Activated T-cell treated with anti-CD3 and anti-CD28 coated beads, Interleukin-2, amount 50 U/mL, for 72 hours (primary cell): ENCODE measurements at regions not wholly inside any gene's neighbourhood (a gene's known extent, or its start where the extent isn't known, plus 50 kb on each side); places are given as distances from the start of the nearest gene placed in this dataset.

Source experiments
- ATAC-seq, 2 donors: fragments of 150-1000 bp; cut with Tn5 transposase; replicated peaks in 1 of 2; 2 replicates each; pipeline ENCODE4 v1.10.0; 2021; ENCODE audit warnings: moderate library complexity in 2 of 2, mild to moderate bottlenecking in 1 of 2
- DNase-seq, 2 donors: peaks; one replicate each; pipeline ENCODE4 v3.0.0; 2021 to 2022; ENCODE audit warnings: mixed read lengths in 1 of 2
- H3K27ac Mint-ChIP-seq: one replicate; pipeline ENCODE4 v1.8.0; 2022; ENCODE audit warnings: mild to moderate bottlenecking, moderate library complexity, mixed read lengths
- H3K27me3 Mint-ChIP-seq: one replicate; pipeline ENCODE4 v1.8.0; 2022; ENCODE audit warnings: low read depth, mixed read lengths
- H3K36me3 Mint-ChIP-seq, 2 donors: one replicate each; pipeline ENCODE4 v1.8.0; 2022; ENCODE audit warnings: mixed read lengths in 2 of 2, mild to moderate bottlenecking in 1 of 2; ENCODE audit not compliant: insufficient read depth in 2 of 2
- H3K4me1 Mint-ChIP-seq: one replicate; pipeline ENCODE4 v1.8.0; 2022; ENCODE audit warnings: low read depth, mixed read lengths
- H3K4me3 Mint-ChIP-seq, 2 donors: one replicate each; pipeline ENCODE4 v1.8.0; 2022; ENCODE audit warnings: mild to moderate bottlenecking in 2 of 2, mixed read lengths in 2 of 2, moderate library complexity in 2 of 2
- H3K9me3 Mint-ChIP-seq, 2 donors: one replicate each; pipeline ENCODE4 v1.8.0; 2022; ENCODE audit warnings: mixed read lengths in 2 of 2

GRCh38 chr9:29004988-29005387 lies 1431.7 kb upstream of the C9orf72 start:
- DNase-seq: no peak
- H3K27ac Mint-ChIP-seq: no peak overlapping the region
- peaks cover 0 to 7% of the 10 kb centered on the region in 2 donors for H3K9me3 Mint-ChIP-seq
- no peaks in the 10 kb centered on the region for H3K4me1 Mint-ChIP-seq
- H3K36me3 Mint-ChIP-seq: no peaks in the 10 kb centered on the region
- H3K4me3 Mint-ChIP-seq: no peak overlapping the region
- no peak for ATAC-seq
- no peaks in the 10 kb centered on the region for H3K27me3 Mint-ChIP-seq

- Mint-ChIP-seq H3K9me3 (peaks cover 0 to 8% of the 10 kb centered on the region in 2 donors), H3K36me3 (no peaks in the 10 kb centered on the region), H3K4me3 (no peak overlapping the region), H3K27ac (no peak overlapping the region), H3K4me1 (no peaks in the 10 kb centered on the region), H3K27me3 (no peaks in the 10 kb centered on the region)
- ATAC-seq (no peak), DNase-seq (no peak)
Observed at GRCh38 chr9:29006628-29007027, 1433.3 kb upstream of the C9orf72 start.

GRCh38 chr9:29012911-29013310 lies 1439.6 kb upstream of the C9orf72 start:
- Mint-ChIP-seq H3K27me3 (no peaks in the 10 kb centered on the region), H3K9me3 (peaks cover 3 to 8% of the 10 kb centered on the region in 2 donors), H3K4me3 (no peak overlapping the region), H3K36me3 (no peaks in the 10 kb centered on the region), H3K27ac (no peak overlapping the region), H3K4me1 (no peaks in the 10 kb centered on the region)
- no peak for DNase-seq
- ATAC-seq: no peak

GRCh38 chr9:29021632-29022031 lies 1448.4 kb upstream of the C9orf72 start:
- ATAC-seq: no peak
- no peaks in the 10 kb centered on the region for H3K36me3 Mint-ChIP-seq
- H3K4me3 Mint-ChIP-seq: no peak overlapping the region
- H3K27ac Mint-ChIP-seq: no peak overlapping the region
- H3K9me3 Mint-ChIP-seq: peaks cover 5 to 7% of the 10 kb centered on the region in 2 donors
- no peak for DNase-seq
- no peaks in the 10 kb centered on the region for H3K27me3 Mint-ChIP-seq
- no peaks in the 10 kb centered on the region for H3K4me1 Mint-ChIP-seq

GRCh38 chr9:29038332-29038731 lies 1465.1 kb upstream of the C9orf72 start:
- no peak overlapping the region for H3K27ac Mint-ChIP-seq
- H3K9me3 Mint-ChIP-seq: peaks cover 2 to 8% of the 10 kb centered on the region in 2 donors
- no peaks in the 10 kb centered on the region for H3K27me3 Mint-ChIP-seq
- H3K4me3 Mint-ChIP-seq: no peak overlapping the region
- DNase-seq (no peak), ATAC-seq (no peak)
- no peaks in the 10 kb centered on the region for H3K4me1 Mint-ChIP-seq
- H3K36me3 Mint-ChIP-seq: no peaks in the 10 kb centered on the region

- no peak overlapping the region for H3K27ac Mint-ChIP-seq
- no peaks in the 10 kb centered on the region for H3K36me3 Mint-ChIP-seq
- peaks cover 2 to 8% of the 10 kb centered on the region in 2 donors for H3K9me3 Mint-ChIP-seq
Observed at GRCh38 chr9:29039258-29039657, 1466.0 kb upstream of the C9orf72 start.

GRCh38 chr9:29043072-29043471 lies 1469.8 kb upstream of the C9orf72 start:
- H3K4me1 Mint-ChIP-seq: no peaks in the 10 kb centered on the region
- H3K27me3 Mint-ChIP-seq: no peaks in the 10 kb centered on the region
- ATAC-seq: no peak
- no peak overlapping the region for H3K4me3 Mint-ChIP-seq
- no peak overlapping the region for H3K27ac Mint-ChIP-seq
- H3K36me3 Mint-ChIP-seq: no peaks in the 10 kb centered on the region
- peaks cover 2 to 9% of the 10 kb centered on the region in 2 donors for H3K9me3 Mint-ChIP-seq
- no peak for DNase-seq

More at GRCh38 chr9:29039258-29039657, 1466.0 kb upstream of the C9orf72 start:
- no peak for ATAC-seq
- no peak for DNase-seq
- Mint-ChIP-seq H3K27me3 (no peaks in the 10 kb centered on the region), H3K4me3 (no peak overlapping the region), H3K4me1 (no peaks in the 10 kb centered on the region)

GRCh38 chr9:29044959-29045358 lies 1471.7 kb upstream of the C9orf72 start:
- Mint-ChIP-seq H3K27ac (no peak overlapping the region), H3K27me3 (no peaks in the 10 kb centered on the region), H3K9me3 (peaks cover 0 to 6% of the 10 kb centered on the region in 2 donors), H3K4me3 (no peak overlapping the region), H3K36me3 (no peaks in the 10 kb centered on the region), H3K4me1 (no peaks in the 10 kb centered on the region)
- DNase-seq: no peak
- no peak for ATAC-seq

GRCh38 chr9:29060041-29060440 lies 1486.8 kb upstream of the C9orf72 start:
- Mint-ChIP-seq H3K4me3 (no peak overlapping the region), H3K27me3 (no peaks in the 10 kb centered on the region), H3K9me3 (peaks cover 1 to 8% of the 10 kb centered on the region in 2 donors), H3K27ac (no peak overlapping the region), H3K36me3 (no peaks in the 10 kb centered on the region), H3K4me1 (no peaks in the 10 kb centered on the region)
- no peak for ATAC-seq
- DNase-seq: no peak

- DNase-seq (no peak), ATAC-seq (no peak)
- no peak overlapping the region for H3K4me3 Mint-ChIP-seq
- no peaks in the 10 kb centered on the region for H3K36me3 Mint-ChIP-seq
- H3K27me3 Mint-ChIP-seq: no peaks in the 10 kb centered on the region
- H3K4me1 Mint-ChIP-seq: no peaks in the 10 kb centered on the region
- H3K27ac Mint-ChIP-seq: no peak overlapping the region
- peaks cover 1% of the 10 kb centered on the region in 2 donors for H3K9me3 Mint-ChIP-seq
Observed at GRCh38 chr9:29062446-29062845, 1489.2 kb upstream of the C9orf72 start.

- Mint-ChIP-seq H3K36me3 (no peaks in the 10 kb centered on the region), H3K9me3 (no peaks in the 10 kb centered on the region), H3K27ac (no peak overlapping the region)
Observed at GRCh38 chr9:29063031-29063430, 1489.8 kb upstream of the C9orf72 start.

GRCh38 chr9:29066141-29066640 lies 1492.9 kb upstream of the C9orf72 start:
- no peaks in the 10 kb centered on the region for H3K4me1 Mint-ChIP-seq
- no peak overlapping the region for H3K4me3 Mint-ChIP-seq
- H3K27me3 Mint-ChIP-seq: no peaks in the 10 kb centered on the region
- no peaks in the 10 kb centered on the region for H3K36me3 Mint-ChIP-seq
- no peak overlapping the region for H3K27ac Mint-ChIP-seq
- DNase-seq (no peak), ATAC-seq (no peak)
- peaks cover 3 to 4% of the 10 kb centered on the region in 2 donors for H3K9me3 Mint-ChIP-seq

More at GRCh38 chr9:29063031-29063430, 1489.8 kb upstream of the C9orf72 start:
- DNase-seq (no peak), ATAC-seq (no peak)
- no peak overlapping the region for H3K4me3 Mint-ChIP-seq
- no peaks in the 10 kb centered on the region for H3K4me1 Mint-ChIP-seq
- no peaks in the 10 kb centered on the region for H3K27me3 Mint-ChIP-seq

- no peak for ATAC-seq
- DNase-seq: no peak
- no peak overlapping the region for H3K27ac Mint-ChIP-seq
- H3K36me3 Mint-ChIP-seq: no peaks in the 10 kb centered on the region
- H3K4me3 Mint-ChIP-seq: no peak overlapping the region
- H3K27me3 Mint-ChIP-seq: no peaks in the 10 kb centered on the region
- no peaks in the 10 kb centered on the region for H3K4me1 Mint-ChIP-seq
- peaks cover 5 to 6% of the 10 kb centered on the region in 2 donors for H3K9me3 Mint-ChIP-seq
Observed at GRCh38 chr9:29068461-29068860, 1495.2 kb upstream of the C9orf72 start.

- H3K27me3 Mint-ChIP-seq: no peaks in the 10 kb centered on the region
- no peaks in the 10 kb centered on the region for H3K4me1 Mint-ChIP-seq
- H3K36me3 Mint-ChIP-seq: no peaks in the 10 kb centered on the region
- H3K9me3 Mint-ChIP-seq: peaks cover 5 to 6% of the 10 kb centered on the region in 2 donors
- no peak overlapping the region for H3K27ac Mint-ChIP-seq
- no peak for DNase-seq
- ATAC-seq: no peak
- no peak overlapping the region for H3K4me3 Mint-ChIP-seq
Observed at GRCh38 chr9:29069376-29069775, 1496.1 kb upstream of the C9orf72 start.
